ENCODE measurements at regions not wholly inside any gene's neighbourhood (a gene's known extent, or its start where the extent isn't known, plus 50 kb on each side); places are given as distances from the start of the nearest gene placed in this dataset.

DNA sequence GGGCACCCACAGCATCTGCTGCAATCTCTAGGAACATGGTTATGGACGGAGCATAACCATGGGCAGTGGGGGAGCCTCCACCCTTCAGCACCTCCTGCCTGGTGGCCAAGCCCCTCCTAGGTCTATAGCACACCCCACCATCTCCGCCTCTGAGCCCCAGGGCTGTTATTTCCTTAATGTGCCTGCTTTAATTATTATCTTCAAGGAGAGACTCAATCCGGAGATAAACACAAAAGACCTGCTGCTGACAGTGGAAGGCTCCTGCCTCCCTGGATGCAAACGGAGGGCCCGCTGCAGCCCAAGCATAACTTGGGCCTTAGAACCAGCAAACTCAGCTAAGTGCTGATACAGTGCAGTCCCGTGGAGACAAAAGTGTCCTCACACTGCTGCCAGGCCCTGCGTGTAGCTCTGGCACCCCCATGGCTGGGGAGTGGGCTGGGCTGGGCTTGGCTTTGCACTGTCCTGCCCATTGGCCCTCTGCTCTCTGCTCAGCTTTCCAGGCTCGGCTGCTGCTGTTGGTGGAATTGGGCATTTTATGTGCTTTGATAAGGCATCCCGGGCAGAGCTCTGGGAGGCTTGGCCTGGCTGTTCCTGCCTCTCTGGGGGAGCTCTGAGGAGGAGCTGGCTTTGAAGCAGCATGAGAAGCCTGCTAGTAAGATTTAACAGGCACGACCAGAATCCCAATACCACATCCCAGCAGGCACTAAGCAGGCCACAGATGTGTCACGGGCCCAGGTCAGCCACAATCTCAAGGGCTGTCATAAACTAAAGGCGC, 620.2 kb downstream of the PTPRU start:
- H3K36me3 Mint-ChIP-seq = no peaks in the 10 kb centered on the region

DNA sequence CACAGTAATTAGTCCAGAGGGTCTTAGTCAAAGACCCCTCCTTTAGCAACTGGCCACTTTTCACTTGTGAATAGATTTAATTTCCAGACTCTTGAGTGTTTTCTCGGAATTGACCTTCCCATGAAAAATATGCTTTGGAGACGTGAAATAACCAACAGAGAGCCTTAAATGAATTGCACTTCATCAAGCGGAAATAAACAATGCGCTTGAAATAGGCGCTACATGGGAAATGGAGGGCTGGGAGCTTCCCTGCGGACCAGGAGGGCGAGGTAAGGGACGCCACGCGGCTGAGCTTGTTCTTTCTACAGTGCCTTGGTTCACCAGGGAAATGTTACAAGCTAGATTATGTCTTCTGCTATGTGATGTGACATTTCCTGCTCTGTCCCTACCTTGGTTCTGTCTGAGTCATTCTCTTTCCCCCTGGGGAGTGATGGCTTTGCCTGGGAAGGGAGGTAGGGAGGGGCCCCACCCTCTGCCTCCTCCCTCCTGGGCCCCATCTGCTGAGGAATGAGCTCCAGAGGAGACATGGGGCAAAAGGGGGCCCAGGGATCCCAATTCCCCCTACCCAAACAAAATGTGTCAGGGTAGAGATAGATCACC, 619.3 kb downstream of the PTPRU start:
- H3K36me3 ChIP-seq (ENCODE audit: control insufficient read depth, insufficient read depth, low read length) = no peaks in the 10 kb centered on the region
- Mint-ChIP-seq H3K36me3 (no peaks in the 10 kb centered on the region), H3K4me3 (no peak overlapping the region), H3K4me1 (no peaks in the 10 kb centered on the region), H3K27ac (no peak overlapping the region), H3K27me3 (peaks cover 13% of the 10 kb centered on the region), H3K9me3 (peaks cover 0 to 2% (median 0%) of the 10 kb centered on the region in 7 donors)
- H3K9me3 ChIP-seq (ENCODE audit: control insufficient read depth in 2 of 2, low read length in 2 of 2) = peaks cover 0 to 3% of the 10 kb centered on the region in 2 experiments
- no peaks in the 10 kb centered on the region for H3K27me3 ChIP-seq (ENCODE audit: control insufficient read depth, insufficient read depth, low read length)
- no peak overlapping the region for H3K4me3 ChIP-seq (ENCODE audit: low read depth, low read length)
- H3K27ac ChIP-seq (ENCODE audit: insufficient read depth, low read length, poor library complexity, severe bottlenecking) = no peak overlapping the region
- H3K4me1 ChIP-seq (ENCODE audit: control insufficient read depth, insufficient read depth, low read length, poor library complexity, severe bottlenecking) = no peaks in the 10 kb centered on the region
- no peak for DNase-seq
- ATAC-seq (ENCODE audit: low read depth in 2 of 2) = no peak

More for the DNA sequence above, 620.2 kb downstream of the PTPRU start:
- H3K4me1 ChIP-seq (ENCODE audit: control insufficient read depth, insufficient read depth, low read length, poor library complexity, severe bottlenecking) = no peaks in the 10 kb centered on the region
- no peak overlapping the region for H3K27ac ChIP-seq (ENCODE audit: insufficient read depth, low read length, poor library complexity, severe bottlenecking)
- no peaks in the 10 kb centered on the region for H3K4me1 Mint-ChIP-seq
- no peak overlapping the region for H3K4me3 Mint-ChIP-seq
- peaks cover 0 to 8% of the 10 kb centered on the region in 2 experiments for H3K9me3 ChIP-seq (ENCODE audit: control insufficient read depth in 2 of 2, low read length in 2 of 2)
- no peaks in the 10 kb centered on the region for H3K36me3 ChIP-seq (ENCODE audit: control insufficient read depth, insufficient read depth, low read length)
- no peaks in the 10 kb centered on the region for H3K27me3 ChIP-seq (ENCODE audit: control insufficient read depth, insufficient read depth, low read length)
- no peak overlapping the region for H3K27ac Mint-ChIP-seq
- peaks cover 9% of the 10 kb centered on the region for H3K27me3 Mint-ChIP-seq
- no peak for DNase-seq
- H3K4me3 ChIP-seq (ENCODE audit: low read depth, low read length) = no peak overlapping the region
- peaks cover 0 to 9% (median 3%) of the 10 kb centered on the region in 7 donors for H3K9me3 Mint-ChIP-seq
- ATAC-seq (ENCODE audit: low read depth in 2 of 2) = no peak

DNA sequence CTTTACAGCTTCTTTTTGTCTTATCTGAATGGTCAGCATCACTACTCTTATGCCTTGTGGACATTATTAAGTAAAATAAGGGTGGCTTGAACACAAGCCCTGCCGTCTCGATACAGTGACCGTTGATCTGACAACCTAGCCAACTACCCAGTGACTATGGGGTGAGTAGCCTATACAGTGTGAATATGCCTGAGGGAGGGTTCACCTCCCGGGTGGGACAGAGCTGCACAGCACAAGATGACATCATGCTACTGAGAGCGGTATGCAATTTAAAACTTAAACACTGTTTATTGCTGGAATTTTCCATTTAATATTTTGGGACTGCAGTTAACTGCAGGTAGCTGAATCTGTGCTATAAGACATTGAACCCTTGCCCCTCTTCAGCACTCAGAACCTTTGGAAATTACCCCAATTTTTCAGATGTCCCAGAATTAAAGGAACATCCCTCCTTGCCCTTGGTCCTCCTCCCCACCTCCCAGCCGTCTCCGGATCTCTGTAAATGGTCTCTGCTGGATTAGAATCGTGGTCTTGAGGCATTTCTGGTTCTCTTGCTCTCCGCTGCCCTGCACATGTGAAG, 618.5 kb downstream of the PTPRU start:
- no peaks in the 10 kb centered on the region for H3K4me1 Mint-ChIP-seq
- no peak overlapping the region for H3K4me3 ChIP-seq (ENCODE audit: low read depth, low read length)

DNA sequence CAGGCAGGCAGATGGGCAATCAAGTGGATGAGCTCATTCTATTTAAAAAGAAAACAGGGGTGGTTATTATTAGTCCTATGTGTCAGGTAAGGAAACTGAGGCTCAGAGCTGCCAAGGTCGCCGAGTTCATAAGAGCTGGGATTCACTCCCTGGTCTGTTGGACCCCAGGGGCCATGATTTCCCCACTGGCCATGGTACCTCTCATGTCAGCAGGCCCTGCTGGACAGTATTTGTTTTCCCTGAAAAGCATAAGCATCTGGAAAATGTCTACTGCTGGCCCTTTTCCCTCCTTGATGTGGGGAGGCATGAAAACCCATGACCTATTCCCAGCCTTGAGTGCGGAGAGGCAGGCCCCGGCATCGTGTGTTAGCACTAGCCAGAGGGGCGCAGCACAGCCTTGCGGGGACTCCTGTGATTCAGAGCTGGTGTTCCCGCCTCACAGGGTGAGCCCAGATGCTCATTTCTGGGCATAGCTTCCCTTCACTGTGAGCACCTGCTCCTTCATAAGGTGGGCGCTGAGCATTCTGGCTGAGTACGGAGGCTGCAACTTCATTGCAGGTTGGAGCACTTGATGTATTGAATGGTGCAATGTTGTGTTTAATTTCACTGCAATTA, 617.5 kb downstream of the PTPRU start:
- Mint-ChIP-seq H3K27ac (no peak overlapping the region), H3K36me3 (no peaks in the 10 kb centered on the region), H3K9me3 (peaks cover 0 to 2% (median 0%) of the 10 kb centered on the region in 7 donors), H3K4me3 (no peak overlapping the region), H3K27me3 (peaks cover 23% of the 10 kb centered on the region), H3K4me1 (no peaks in the 10 kb centered on the region)
- no peak overlapping the region for H3K4me3 ChIP-seq (ENCODE audit: low read depth, low read length)
- DNase-seq (no peak), ATAC-seq (ENCODE audit: low read depth in 2 of 2) (no peak)
- H3K4me1 ChIP-seq (ENCODE audit: control insufficient read depth, insufficient read depth, low read length, poor library complexity, severe bottlenecking) = no peaks in the 10 kb centered on the region
- no peaks in the 10 kb centered on the region for H3K27me3 ChIP-seq (ENCODE audit: control insufficient read depth, insufficient read depth, low read length)
- H3K9me3 ChIP-seq (ENCODE audit: control insufficient read depth in 2 of 2, low read length in 2 of 2) = no peaks in the 10 kb centered on the region
- no peak overlapping the region for H3K27ac ChIP-seq (ENCODE audit: insufficient read depth, low read length, poor library complexity, severe bottlenecking)
- no peaks in the 10 kb centered on the region for H3K36me3 ChIP-seq (ENCODE audit: control insufficient read depth, insufficient read depth, low read length)

More for the DNA sequence above, 618.5 kb downstream of the PTPRU start:
- ATAC-seq (ENCODE audit: low read depth in 2 of 2) (no peak), DNase-seq (no peak)
- no peaks in the 10 kb centered on the region for H3K36me3 ChIP-seq (ENCODE audit: control insufficient read depth, insufficient read depth, low read length)
- H3K9me3 ChIP-seq (ENCODE audit: control insufficient read depth in 2 of 2, low read length in 2 of 2) = no peaks in the 10 kb centered on the region
- Mint-ChIP-seq H3K27ac (no peak overlapping the region), H3K4me3 (no peak overlapping the region), H3K27me3 (peaks cover 22% of the 10 kb centered on the region), H3K36me3 (no peaks in the 10 kb centered on the region), H3K9me3 (peaks cover 0 to 2% (median 0%) of the 10 kb centered on the region in 7 donors)
- no peak overlapping the region for H3K27ac ChIP-seq (ENCODE audit: insufficient read depth, low read length, poor library complexity, severe bottlenecking)
- H3K4me1 ChIP-seq (ENCODE audit: control insufficient read depth, insufficient read depth, low read length, poor library complexity, severe bottlenecking) = no peaks in the 10 kb centered on the region
- H3K27me3 ChIP-seq (ENCODE audit: control insufficient read depth, insufficient read depth, low read length) = no peaks in the 10 kb centered on the region

DNA sequence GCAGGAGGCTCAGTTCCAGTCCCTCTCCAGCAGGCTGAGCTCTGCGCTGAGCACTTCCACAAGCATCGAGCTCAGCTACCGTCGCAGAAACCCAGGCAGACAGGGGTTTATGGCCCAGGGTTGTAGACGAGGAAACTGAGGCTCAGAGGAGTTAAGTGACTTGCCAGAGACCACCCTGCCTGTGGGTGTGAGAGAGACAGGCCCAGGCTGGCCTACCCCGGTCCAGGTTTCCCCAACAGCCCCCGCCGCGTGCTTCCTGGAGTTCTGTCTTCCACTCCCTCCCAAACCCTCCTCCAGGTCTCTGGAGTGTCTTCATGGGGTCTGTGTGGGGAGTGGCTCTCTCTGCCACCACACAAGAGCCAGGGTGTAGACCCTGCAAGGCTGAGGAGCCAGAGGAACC, 615.9 kb downstream of the PTPRU start:
- no peaks in the 10 kb centered on the region for H3K36me3 Mint-ChIP-seq
- peaks cover 29% of the 10 kb centered on the region for H3K27me3 Mint-ChIP-seq
- ATAC-seq (ENCODE audit: low read depth in 2 of 2) = no peak

DNA sequence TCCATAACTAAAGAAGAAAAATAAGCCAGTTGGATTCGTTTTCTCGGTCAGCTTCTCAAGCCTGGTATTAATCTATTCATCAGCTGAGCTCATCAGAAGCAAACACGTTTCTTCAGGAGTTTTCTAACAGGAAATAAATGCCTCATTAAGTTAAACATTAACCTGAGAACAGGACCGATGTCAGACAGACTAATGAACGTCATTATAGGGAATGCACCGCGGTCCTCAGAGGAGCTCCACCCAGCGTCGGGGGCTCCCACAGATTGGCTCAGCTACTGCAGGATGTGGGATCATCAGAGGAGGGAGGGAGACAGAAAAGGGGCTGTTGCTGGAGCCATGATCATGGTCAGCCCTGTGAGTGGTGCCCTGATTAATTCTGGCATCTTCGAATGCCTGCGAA, 615.4 kb downstream of the PTPRU start:
- Mint-ChIP-seq H3K27me3 (peaks cover 29% of the 10 kb centered on the region), H3K27ac (no peak overlapping the region), H3K4me1 (no peaks in the 10 kb centered on the region), H3K36me3 (no peaks in the 10 kb centered on the region), H3K9me3 (peaks cover 0 to 2% (median 0%) of the 10 kb centered on the region in 7 donors), H3K4me3 (no peak overlapping the region)
- no peaks in the 10 kb centered on the region for H3K9me3 ChIP-seq (ENCODE audit: control insufficient read depth in 2 of 2, low read length in 2 of 2)
- ATAC-seq (ENCODE audit: low read depth in 2 of 2) (no peak), DNase-seq (no peak)
- H3K4me3 ChIP-seq (ENCODE audit: low read depth, low read length) = no peak overlapping the region
- H3K4me1 ChIP-seq (ENCODE audit: control insufficient read depth, insufficient read depth, low read length, poor library complexity, severe bottlenecking) = no peaks in the 10 kb centered on the region
- H3K36me3 ChIP-seq (ENCODE audit: control insufficient read depth, insufficient read depth, low read length) = no peaks in the 10 kb centered on the region
- peaks cover 4% of the 10 kb centered on the region for H3K27me3 ChIP-seq (ENCODE audit: control insufficient read depth, insufficient read depth, low read length)
- no peak overlapping the region for H3K27ac ChIP-seq (ENCODE audit: insufficient read depth, low read length, poor library complexity, severe bottlenecking)

More for the DNA sequence above, 615.9 kb downstream of the PTPRU start:
- no peak overlapping the region for H3K4me3 Mint-ChIP-seq
- Histone ChIP-seq H3K27me3 (ENCODE audit: control insufficient read depth, insufficient read depth, low read length) (peaks cover 3% of the 10 kb centered on the region), H3K9me3 (ENCODE audit: control insufficient read depth in 2 of 2, low read length in 2 of 2) (no peaks in the 10 kb centered on the region), H3K4me1 (ENCODE audit: control insufficient read depth, insufficient read depth, low read length, poor library complexity, severe bottlenecking) (no peaks in the 10 kb centered on the region), H3K27ac (ENCODE audit: insufficient read depth, low read length, poor library complexity, severe bottlenecking) (no peak overlapping the region), H3K4me3 (ENCODE audit: low read depth, low read length) (no peak overlapping the region), H3K36me3 (ENCODE audit: control insufficient read depth, insufficient read depth, low read length) (no peaks in the 10 kb centered on the region)
- no peaks in the 10 kb centered on the region for H3K4me1 Mint-ChIP-seq
- no peak overlapping the region for H3K27ac Mint-ChIP-seq
- peaks cover 0 to 2% (median 0%) of the 10 kb centered on the region in 7 donors for H3K9me3 Mint-ChIP-seq
- DNase-seq = no peak

DNA sequence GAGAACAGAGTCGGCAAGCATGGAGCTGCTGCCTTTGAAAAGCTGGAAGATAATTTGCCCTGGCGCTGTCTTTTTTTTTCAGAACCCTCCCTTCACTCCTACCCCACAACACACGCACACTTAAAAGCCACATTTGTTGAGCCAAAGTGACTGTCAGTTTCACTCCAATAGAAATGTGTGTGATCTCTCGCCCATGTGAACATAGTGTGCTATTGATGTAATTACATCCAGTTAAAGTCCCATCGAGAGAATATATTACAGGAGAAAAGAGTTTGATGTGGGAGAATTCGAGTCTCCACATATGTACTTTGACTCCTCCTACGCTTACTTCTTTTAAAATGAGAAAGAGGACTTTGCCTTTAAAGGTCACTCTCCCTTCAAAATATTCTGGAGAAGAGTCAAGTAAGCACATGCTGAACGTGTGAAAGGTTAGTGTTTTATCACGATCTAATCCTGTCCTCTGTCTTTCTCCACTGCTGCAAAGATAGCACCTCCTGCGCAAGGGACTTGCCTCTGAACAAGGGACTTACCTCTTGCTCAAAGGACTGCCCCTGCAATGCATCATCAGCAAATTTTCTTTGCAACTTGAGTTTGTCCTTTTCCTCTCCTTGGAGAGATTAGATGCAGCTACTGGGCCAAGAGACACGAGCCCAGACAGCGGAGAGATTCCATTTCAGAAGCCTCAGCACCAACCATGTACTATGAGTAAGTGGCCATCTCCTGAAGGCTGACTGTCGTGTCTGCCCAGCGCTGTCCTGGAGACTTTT, 613.9 kb downstream of the PTPRU start:
- no peaks in the 10 kb centered on the region for H3K9me3 ChIP-seq (ENCODE audit: control insufficient read depth in 2 of 2, low read length in 2 of 2)
- Mint-ChIP-seq H3K27me3 (peaks cover 25% of the 10 kb centered on the region), H3K36me3 (no peaks in the 10 kb centered on the region), H3K4me3 (no peak overlapping the region), H3K9me3 (peaks cover 0 to 2% (median 0%) of the 10 kb centered on the region in 7 donors), H3K4me1 (no peaks in the 10 kb centered on the region), H3K27ac (no peak overlapping the region)
- no peak overlapping the region for H3K27ac ChIP-seq (ENCODE audit: insufficient read depth, low read length, poor library complexity, severe bottlenecking)
- DNase-seq = no peak
- H3K27me3 ChIP-seq (ENCODE audit: control insufficient read depth, insufficient read depth, low read length) = peaks cover 4% of the 10 kb centered on the region
- no peaks in the 10 kb centered on the region for H3K4me1 ChIP-seq (ENCODE audit: control insufficient read depth, insufficient read depth, low read length, poor library complexity, severe bottlenecking)
- ATAC-seq (ENCODE audit: low read depth in 2 of 2) = no peak
- no peaks in the 10 kb centered on the region for H3K36me3 ChIP-seq (ENCODE audit: control insufficient read depth, insufficient read depth, low read length)
- H3K4me3 ChIP-seq (ENCODE audit: low read depth, low read length) = no peak overlapping the region
